ENCODE measurements at regions not wholly inside any gene's neighbourhood (a gene's known extent, or its start where the extent isn't known, plus 50 kb on each side); places are given as distances from the start of the nearest gene placed in this dataset.

DNA sequence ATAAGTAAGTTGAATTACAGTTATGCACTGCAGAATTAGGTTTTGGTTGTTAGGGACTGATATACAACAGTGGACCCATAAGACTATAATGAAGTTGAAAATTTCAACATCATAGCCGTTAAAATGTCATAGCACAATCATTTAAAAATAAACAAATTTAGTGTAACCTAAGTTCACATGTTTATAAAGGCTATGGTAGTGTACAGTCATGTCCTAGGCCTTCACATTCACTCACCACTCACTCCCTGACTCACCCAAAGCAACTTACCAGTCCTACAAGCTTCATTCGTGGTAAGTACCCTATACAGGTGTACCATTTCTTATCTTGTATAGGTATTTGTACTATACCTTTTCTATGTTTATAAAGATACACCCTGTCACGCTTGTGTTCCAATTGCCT is 113.7 kb downstream of the RAB11FIP2 start:
- no peak for DNase-seq

DNA sequence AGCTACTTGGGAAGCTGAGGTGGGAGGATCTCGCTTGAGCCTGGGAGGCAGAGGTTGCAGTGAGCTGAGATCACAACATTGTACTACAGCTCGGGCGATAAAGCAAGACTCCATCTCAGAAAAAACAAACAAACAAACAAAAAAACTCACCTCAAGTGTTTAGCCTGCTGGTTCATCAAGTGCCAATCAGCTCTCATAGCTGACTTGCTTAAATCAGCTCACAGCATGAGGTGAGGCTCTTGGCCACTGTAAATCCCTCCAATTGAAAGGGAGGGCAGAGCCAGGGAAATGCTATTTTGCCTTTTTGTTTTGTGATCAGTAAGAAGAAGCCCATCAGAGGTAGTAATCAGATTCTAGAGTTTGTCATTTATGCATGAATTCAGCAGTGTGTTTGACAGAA is 112.3 kb downstream of the RAB11FIP2 start:
- DNase-seq = no peak

DNA sequence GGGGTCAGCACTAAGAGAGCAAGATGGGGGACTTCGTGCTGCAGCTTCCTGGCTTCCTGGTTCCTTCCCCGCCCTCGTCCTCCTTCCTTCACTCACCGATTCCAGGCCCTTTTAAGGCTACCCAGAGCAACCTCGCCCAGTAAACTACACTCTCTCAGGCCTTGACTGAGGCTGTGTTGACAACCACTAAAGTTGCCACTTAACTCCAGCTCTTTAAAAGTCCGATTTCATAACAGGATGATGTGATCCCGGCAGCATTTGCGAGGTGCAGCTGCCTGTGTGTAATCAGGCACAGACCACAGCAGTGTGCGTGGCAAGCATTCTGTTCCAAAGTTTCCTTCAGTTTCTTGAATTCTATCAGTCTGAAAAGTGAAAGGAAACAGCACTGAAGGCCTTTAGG is 110.6 kb downstream of the RAB11FIP2 start:
- no peak for DNase-seq

DNA sequence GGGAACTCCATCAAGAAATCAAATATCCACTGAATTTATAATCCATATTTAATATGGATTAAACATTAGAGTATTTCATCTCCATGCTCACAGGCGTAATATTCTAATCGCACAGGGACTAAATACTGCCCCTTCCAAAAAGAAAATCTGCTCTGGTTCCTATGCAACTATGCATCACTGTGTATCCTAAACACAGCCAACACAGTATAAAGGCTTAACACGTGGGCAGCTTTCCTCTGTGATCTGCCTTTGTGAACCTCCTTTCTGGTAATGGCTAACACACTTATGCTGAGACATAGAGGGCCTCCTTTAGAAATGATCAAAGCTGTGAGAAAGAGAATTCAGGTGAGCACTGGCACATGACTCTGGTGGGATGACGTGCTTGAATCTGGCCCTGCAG is 110.2 kb downstream of the RAB11FIP2 start:
- DNase-seq = no peak

DNA sequence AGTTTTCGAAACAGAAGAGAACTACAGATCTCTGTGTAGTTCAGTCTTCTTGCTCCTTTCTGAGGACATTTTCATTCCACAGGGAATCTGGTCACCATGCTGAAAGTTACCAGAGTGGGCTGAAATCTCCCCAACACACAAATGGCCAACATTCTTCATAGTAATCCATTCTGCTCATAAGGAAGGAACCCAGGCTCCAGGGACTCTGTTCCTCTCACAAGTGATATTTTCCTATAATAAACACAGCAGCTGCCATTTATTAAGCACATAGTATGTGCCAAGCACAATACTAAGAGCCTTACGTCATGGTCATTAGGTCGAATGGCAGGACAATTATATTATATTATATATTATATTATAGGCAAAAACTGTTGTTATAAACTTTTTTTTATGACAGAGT is 109.8 kb downstream of the RAB11FIP2 start:
- no peak for DNase-seq

DNA sequence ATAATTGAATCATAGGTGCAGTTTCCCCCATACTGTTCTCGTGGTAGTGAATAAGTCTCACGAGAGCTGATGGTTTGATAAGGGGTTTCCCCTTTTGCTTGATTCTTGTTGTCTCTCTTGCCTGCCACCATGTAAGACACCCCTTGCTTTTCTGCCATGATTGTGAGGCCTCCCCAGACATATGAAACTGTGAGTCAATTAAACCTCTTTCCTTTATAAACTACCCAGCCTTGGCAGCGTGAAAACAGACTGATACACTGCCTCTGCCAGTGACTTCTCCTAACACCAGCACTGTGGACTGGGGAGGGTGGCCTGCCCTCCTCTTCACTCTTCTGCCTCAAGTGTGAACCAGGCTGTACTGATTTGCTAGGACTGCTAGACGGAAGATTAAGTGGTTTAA is 108.6 kb downstream of the RAB11FIP2 start:
- DNase-seq = no peak

DNA sequence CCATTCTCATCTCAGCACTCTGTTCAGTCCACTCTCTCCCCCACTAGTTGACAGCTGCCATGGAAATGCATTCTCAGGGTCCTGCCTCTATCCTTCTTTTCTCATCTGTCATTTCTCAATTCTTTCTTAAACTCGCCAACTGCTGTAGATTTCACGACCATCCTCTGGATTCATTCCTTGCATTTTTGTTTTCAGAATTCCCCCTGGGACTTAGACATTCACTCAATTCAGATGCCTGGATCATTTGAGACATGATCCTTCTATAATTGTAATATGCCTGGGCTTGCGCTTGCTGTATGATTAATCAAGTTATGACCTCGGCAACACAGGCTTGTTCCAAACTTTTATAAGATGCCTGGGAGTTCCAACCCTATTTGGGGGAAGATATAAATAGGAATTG is 104.5 kb downstream of the RAB11FIP2 start:
- no peak for DNase-seq

DNA sequence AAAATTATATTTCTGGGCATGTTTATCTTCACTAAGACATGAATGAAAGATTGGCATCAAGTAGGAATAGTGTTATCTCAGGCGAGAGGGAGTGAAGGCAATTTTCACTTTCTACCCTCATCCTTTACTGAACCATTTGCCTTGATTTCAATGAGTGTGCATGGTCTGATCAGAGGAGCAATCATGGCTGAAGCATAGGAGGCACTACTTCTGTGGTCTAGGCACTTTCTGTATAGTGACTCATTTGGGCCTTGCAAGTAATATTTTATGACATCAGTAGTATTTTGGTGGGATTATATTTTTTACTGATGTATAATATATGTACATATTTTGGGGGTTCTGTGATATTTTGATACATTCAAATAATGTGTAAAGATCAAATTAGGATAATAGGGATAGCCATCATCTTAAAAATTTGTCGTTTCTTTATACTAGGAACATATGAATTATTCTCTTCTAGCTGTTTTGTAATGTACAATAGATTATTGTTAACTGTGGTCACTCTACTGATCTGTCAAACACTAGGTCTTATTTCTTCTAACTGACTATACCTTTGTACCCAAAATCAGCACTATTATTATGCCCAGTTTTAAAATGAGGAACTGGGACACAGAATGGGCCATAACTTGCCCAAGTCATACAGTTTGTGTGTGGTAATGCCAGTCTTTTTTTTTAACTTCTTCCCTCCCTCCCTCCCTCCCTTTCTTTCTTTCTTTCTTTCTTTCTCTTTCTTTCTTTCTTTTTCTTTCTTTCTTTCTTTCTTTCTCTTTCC is 101.9 kb downstream of the RAB11FIP2 start:
- DNase-seq = no peak

DNA sequence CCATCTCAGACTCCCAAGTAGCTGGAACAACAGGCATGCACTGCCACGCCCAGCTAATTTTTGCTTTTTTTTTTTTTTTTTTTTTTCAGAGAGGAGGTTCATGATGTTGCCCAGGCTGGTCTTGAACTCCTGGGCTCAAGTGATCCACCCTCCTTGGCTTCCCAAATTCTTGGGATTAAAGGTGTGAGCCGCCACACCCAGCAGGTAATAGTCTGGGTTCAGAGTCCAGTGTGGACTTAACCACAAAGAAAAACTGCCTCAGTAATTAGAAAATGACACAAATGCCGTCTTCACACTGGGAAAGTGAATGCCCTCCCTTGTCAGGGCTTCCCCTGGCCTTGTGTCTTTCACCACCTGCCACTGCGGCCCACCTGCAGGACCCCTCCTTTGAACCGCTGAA is 101.1 kb downstream of the RAB11FIP2 start:
- peak; percentile 56 for DNase-seq

DNA sequence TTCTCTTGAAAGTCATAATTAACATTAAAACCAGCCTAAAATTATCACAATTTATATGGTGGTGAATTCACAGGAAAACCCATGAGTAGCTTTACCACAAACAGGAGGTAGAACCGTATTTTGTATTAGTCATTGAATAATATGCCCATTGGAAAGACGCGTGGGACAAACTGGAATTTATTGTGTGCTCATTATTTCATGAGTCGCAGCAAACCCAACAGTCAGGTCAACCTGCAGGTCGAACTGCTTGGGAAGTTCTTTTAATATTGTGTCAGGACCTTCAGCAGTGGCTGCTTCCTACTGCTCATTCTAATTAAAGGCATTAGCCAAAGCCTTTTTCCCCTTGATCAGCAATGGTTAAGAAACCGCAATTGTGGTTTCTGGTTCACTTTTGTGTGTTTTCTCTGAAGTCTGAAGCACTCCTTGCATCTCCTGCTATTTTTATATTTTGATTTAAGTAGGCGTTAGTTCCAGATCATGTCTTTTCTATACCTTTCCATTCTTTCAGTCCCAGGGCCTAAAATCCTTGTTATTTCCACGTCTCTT is 100.1 kb downstream of the RAB11FIP2 start:
- no peak for DNase-seq

DNA sequence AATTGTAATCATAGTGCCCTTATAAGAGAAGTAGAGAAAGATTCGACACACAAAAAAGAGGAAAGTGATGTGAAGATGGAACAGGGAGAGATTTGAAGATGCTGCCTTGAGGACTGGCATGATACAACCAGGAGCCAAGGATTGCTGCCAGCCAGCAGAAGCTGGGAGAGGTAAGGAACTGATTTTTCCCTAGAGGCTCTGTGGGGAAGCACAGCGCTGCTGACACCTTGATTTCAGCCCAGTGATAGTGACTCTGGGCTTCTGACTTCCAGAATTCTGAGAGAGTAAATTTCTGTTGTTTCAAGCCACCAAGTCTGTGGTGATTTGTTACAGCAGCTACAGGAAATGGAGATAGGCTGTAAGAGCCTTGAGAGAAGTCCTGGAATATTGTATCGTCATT is 98.2 kb downstream of the RAB11FIP2 start:
- DNase-seq = no peak

DNA sequence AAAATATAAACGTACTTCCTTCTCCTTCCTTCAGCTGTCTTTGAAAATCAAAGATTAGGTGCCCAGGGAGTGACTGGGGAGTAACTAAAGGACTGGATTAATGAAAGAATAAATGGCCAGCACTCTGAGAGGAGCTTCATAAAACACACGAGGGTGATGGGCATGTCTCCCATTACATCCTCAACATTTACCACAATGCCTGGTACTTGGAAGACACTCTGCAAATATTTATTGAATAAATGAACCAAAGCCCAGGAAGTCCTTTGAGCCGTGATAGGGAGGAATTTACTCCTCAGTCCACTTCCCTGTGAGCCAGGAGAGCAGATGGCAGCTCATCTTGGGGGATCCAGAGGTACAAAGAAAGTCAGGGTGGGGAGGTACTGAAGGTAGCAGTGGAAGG is 96.3 kb downstream of the RAB11FIP2 start:
- peak; percentile 80 for DNase-seq
